K562 (cell line): ENCODE measurements at regions not wholly inside any gene's neighbourhood (a gene's known extent, or its start where the extent isn't known, plus 50 kb on each side); places are given as distances from the start of the nearest gene placed in this dataset.
A peak's percentile ranks its signal among the peaks of the same experiment; 100 is the strongest.

Experiments
- ATAC-seq: fragments of 200-7000 bp; cut with Tn5 transposase; 3 replicates; pipeline ENCODE4 v1.9.1; 2020; ENCODE audit warnings: moderate library complexity
- BruUV-seq: library from RNA; stranded (reverse); fragments of 400-500 nt; replicated peaks from 2 replicates; lab custom pipeline; 2021; lab: Mats Ljungman, UMichigan
- CTCF ChIA-PET: fragments of 300-600 bp; formaldehyde crosslinking; extraction: SDS; loops from one replicate; lab custom pipeline; 2021; ENCODE audit warnings: low intra/inter-chr PET ratio; lab: Yijun Ruan, JAX
- POLR2A ChIA-PET: fragments of 300-600, 350-650 bp; sonication (Branson Sonifier 250); formaldehyde crosslinking; extraction: SDS; loops from one replicate; lab custom pipeline; 2021; ENCODE audit warnings: antibody characterized with exemption, inconsistent platforms; lab: Yijun Ruan, JAX
- DNase-seq, 4 experiments: peaks; one replicate each; pipeline versions ENCODE4 v3.0.0 to v3.0.0-alpha.2; 2011 to 2018; ENCODE audit warnings: low spot score in 3 of 4, mixed read lengths in 3 of 4; ENCODE audit errors: extremely low read depth in 1 of 4
- FAIRE-seq: peaks from 2 replicates; lab custom pipeline; 2011; peaks lifted over from hg19 to GRCh38; lab: Jason Lieb, UNC
- H2AFZ ChIP-seq: 2 replicates; pipeline ENCODE4 v1.6.0; 2011; ENCODE audit warnings: low read depth, low read length, control low read depth, inconsistent platforms
- H3K27ac ChIP-seq: fragments of 200-600 bp; 3 replicates; pipeline ENCODE4 v1.8.0; 2011; ENCODE audit warnings: low read depth, mild to moderate bottlenecking, control low read depth, inconsistent platforms, low read length, moderate library complexity, mixed read lengths; ENCODE audit errors: extremely low read depth
- H3K27me3 ChIP-seq, 2 experiments: fragments of 300-600 bp in 1 of 2; 2 replicates in 1 of 2; 3 replicates in 1 of 2; pipeline versions ENCODE4 v1.6.0 to v1.8.0; 2011; ENCODE audit warnings: inconsistent platforms in 2 of 2, low read length in 2 of 2, mild to moderate bottlenecking in 1 of 2, mixed read lengths in 1 of 2, moderate library complexity in 1 of 2; ENCODE audit not compliant: control insufficient read depth in 2 of 2, insufficient read depth in 2 of 2
- H3K36me3 ChIP-seq: fragments of 300-600 bp; 3 replicates; pipeline ENCODE4 v1.8.0; 2011; ENCODE audit warnings: mild to moderate bottlenecking, low read length, inconsistent platforms; ENCODE audit not compliant: control insufficient read depth, insufficient read depth
- H3K4me1 ChIP-seq, 2 experiments: fragments of 200-600 bp in 1 of 2; replicated peaks in 1 of 2; 2 replicates in 1 of 2; 3 replicates in 1 of 2; pipeline versions ENCODE4 v1.5.1 to v1.8.0; 2011; ENCODE audit warnings: inconsistent platforms in 2 of 2, low read length in 2 of 2, mild to moderate bottlenecking in 1 of 2, mixed read lengths in 1 of 2, moderate library complexity in 1 of 2; ENCODE audit not compliant: control insufficient read depth in 2 of 2, insufficient read depth in 2 of 2
- H3K4me2 ChIP-seq: 2 replicates; pipeline ENCODE4 v1.6.1; 2011; ENCODE audit warnings: low read length, control low read depth, inconsistent platforms, mixed read lengths; ENCODE audit not compliant: insufficient read depth
- H3K4me3 ChIP-seq: fragments of 200-600 bp; sonication (generic), shearing (Covaris generic); 2 replicates; pipeline ENCODE4 v1.5.1; 2016; ENCODE audit warnings: control low read depth, inconsistent platforms
- H3K79me2 ChIP-seq: fragments of 200-600 bp; 3 replicates; pipeline ENCODE4 v1.8.0; 2011; ENCODE audit warnings: low read length, inconsistent platforms; ENCODE audit not compliant: control insufficient read depth, insufficient read depth
- H3K9ac ChIP-seq, 2 experiments: 2 replicates each; pipeline versions ENCODE4 v1.6.0 to v1.6.1; 2011; ENCODE audit warnings: low read depth in 2 of 2, low read length in 2 of 2, control low read depth in 1 of 2, inconsistent platforms in 1 of 2, mild to moderate bottlenecking in 1 of 2, mixed read lengths in 1 of 2; ENCODE audit not compliant: insufficient read depth in 1 of 2
- H3K9me1 ChIP-seq: one replicate; pipeline ENCODE4 v1.6.0; 2011; ENCODE audit warnings: inconsistent platforms, mild to moderate bottlenecking, low read length, moderate library complexity; ENCODE audit not compliant: control insufficient read depth, insufficient read depth
- H3K9me3 ChIP-seq: replicated peaks from 2 replicates; pipeline ENCODE4 v1.5.1; 2011; ENCODE audit warnings: low read depth, low read length, inconsistent platforms; ENCODE audit not compliant: control insufficient read depth, insufficient read depth
- H4K20me1 ChIP-seq: replicated peaks from 2 replicates; pipeline ENCODE4 v1.6.1; 2011; ENCODE audit warnings: low read length, inconsistent platforms, mixed read lengths; ENCODE audit not compliant: control insufficient read depth, insufficient read depth
- CBX3 ChIP-seq, 2 experiments: IDR thresholded peaks; 1 replicate in 1 of 2; 2 replicates in 1 of 2; pipeline ENCODE4 v1.6.1; 2012; ENCODE audit warnings: inconsistent platforms in 2 of 2, low read length in 2 of 2, borderline replicate concordance in 1 of 2, control low read depth in 1 of 2
- CBX5 ChIP-seq: IDR thresholded peaks from 2 replicates; pipeline ENCODE4 v1.6.1; 2014; ENCODE audit warnings: low read depth, borderline replicate concordance
- PREB ChIP-seq: sonication (generic); formaldehyde crosslinking; IDR thresholded peaks from 2 replicates; pipeline ENCODE4 v1.8.1; 2023; ENCODE audit warnings: mild to moderate bottlenecking, missing genetic modification reagents
- TRIM24 ChIP-seq, 2 experiments: fragments of 450-650 bp; IDR thresholded peaks; 2 replicates each; pipeline ENCODE4 v1.6.1; 2016
- TRIM28 ChIP-seq: fragments of 450-650 bp; IDR thresholded peaks from 2 replicates; pipeline ENCODE4 v1.6.1; 2017
- ZKSCAN3 ChIP-seq: fragments of 250-450 bp; sonication (Bioruptor Pico); IDR thresholded peaks from 2 replicates; pipeline ENCODE4 v1.4.0; 2020
- WGBS: fragments of 100-300 bp; shearing (Covaris generic); methylation state at CpG from one replicate; pipeline ENCODE4 v1.1.6; 2016; ENCODE audit warnings: low coverage, mixed read lengths; ENCODE audit not compliant: insufficient coverage; ENCODE audit errors: missing lambda C conversion rate; 5-methylcytosine and 5-hydroxymethylcytosine counted together
- in situ Hi-C: fragments of 300-500 bp; cut with MboI; formaldehyde crosslinking; loops from 4 replicates; pipeline ENCODE4 v1.15.0; 2018; ENCODE audit warnings: inconsistent platforms, mixed read lengths
- intact Hi-C: fragments of 100-400 bp; cut with micrococcal nuclease; formaldehyde crosslinking; loops from 2 replicates; pipeline ENCODE4 v1.14.2; 2022
- TF ChIP-seq, protein P1 (sequence below): fragments of 450-650 bp; IDR thresholded peaks from 2 replicates; pipeline ENCODE4 v1.6.1; 2018; ENCODE audit warnings: mild to moderate bottlenecking, low read depth; ENCODE audit not compliant: partially characterized antibody

GRCh38 chr7:138289864-138290263, 170.2 kb upstream of the TRIM24 start:
- intact Hi-C loops, result no loop called here
- BruUV-seq, result no TSS peak
- H2AFZ ChIP-seq, result no peak overlapping the region

More at GRCh38 chr7:138289864-138290263, 170.2 kb upstream of the TRIM24 start:
- peaks cover 7% of the 10 kb centered on the region for H3K9me3 ChIP-seq
- no peaks in the 10 kb centered on the region for H3K79me2 ChIP-seq
- DNase-seq, result no peak
- H3K36me3 ChIP-seq, result no peaks in the 10 kb centered on the region
- H3K27me3 ChIP-seq, result no peaks in the 10 kb centered on the region
- no peak overlapping the region for H3K27ac ChIP-seq
- POLR2A ChIA-PET, result no interaction called here
- no peaks in the 10 kb centered on the region for H4K20me1 ChIP-seq
- no peak overlapping the region for H3K9ac ChIP-seq
- no peak for FAIRE-seq
- TF ChIP-seq CBX5, result 0 out of 2 replicates have a peak, but pooled peaks have one; percentile 68
- TF ChIP-seq, protein P1, sequence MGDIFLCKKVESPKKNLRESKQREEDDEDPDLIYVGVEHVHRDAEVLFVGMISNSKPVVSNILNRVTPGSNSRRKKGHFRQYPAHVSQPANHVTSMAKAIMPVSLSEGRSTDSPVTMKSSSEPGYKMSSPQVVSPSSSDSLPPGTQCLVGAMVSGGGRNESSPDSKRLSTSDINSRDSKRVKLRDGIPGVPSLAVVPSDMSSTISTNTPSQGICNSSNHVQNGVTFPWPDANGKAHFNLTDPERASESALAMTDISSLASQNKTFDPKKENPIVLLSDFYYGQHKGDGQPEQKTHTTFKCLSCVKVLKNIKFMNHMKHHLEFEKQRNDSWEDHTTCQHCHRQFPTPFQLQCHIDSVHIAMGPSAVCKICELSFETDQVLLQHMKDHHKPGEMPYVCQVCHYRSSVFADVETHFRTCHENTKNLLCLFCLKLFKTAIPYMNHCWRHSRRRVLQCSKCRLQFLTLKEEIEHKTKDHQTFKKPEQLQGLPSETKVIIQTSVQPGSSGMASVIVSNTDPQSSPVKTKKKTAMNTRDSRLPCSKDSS, result peak; percentile 96
- no peak for TF ChIP-seq ZKSCAN3 (CRISPR knock-in tag)
- TF ChIP-seq TRIM28, result peak; percentile 95
- peak in 1 of 2 experiments; percentile 94; a peak in 2 of 3 replicates for TF ChIP-seq CBX3 (IDR thresholded peaks at IDR 0.05; ENCODE audit: borderline replicate concordance in 1 of 2, low read length in 2 of 2)
- TF ChIP-seq PREB (CRISPR knock-in tag), result no peak
- TF ChIP-seq TRIM24 (IDR thresholded peaks at IDR 0.05), result peak in 1 of 2 experiments; percentile 68; a peak in 2 of 4 replicates
- TF ChIP-seq, all 486 proteins: peak for 5
- Histone ChIP-seq H3K4me1 (no peaks in the 10 kb centered on the region), H3K9me1 (no peaks in the 10 kb centered on the region), H3K4me2 (no peak overlapping the region), H3K4me3 (no peak overlapping the region)
- no peak for ATAC-seq
- 9% methylated on average over 2 of the region's 2 CpGs for WGBS
- CTCF ChIA-PET, result no interaction called here
- in situ Hi-C loops, result no loop called here
